B cell (primary cell): ENCODE measurements at regions not wholly inside any gene's neighbourhood (a gene's known extent, or its start where the extent isn't known, plus 50 kb on each side); places are given as distances from the start of the nearest gene placed in this dataset.

Source experiments
- ATAC-seq: fragments of 200-7000 bp; cut with Tn5 transposase; one replicate; pipeline ENCODE4 v1.10.0; 2021; ENCODE audit warnings: low read depth, mild to moderate bottlenecking, moderate number of reproducible peaks, moderate library complexity
- CTCF ChIA-PET: fragments of 350-600 bp; sonication (Branson Sonifier 250); formaldehyde crosslinking; loops from one replicate; lab custom pipeline; 2021; ENCODE audit warnings: antibody characterized with exemption, inconsistent platforms; lab: Charles Lee
- POLR2A ChIA-PET: fragments of 350-600 bp; sonication (Branson Sonifier 250); formaldehyde crosslinking; loops from one replicate; lab custom pipeline; 2021; ENCODE audit warnings: antibody characterized with exemption; lab: Charles Lee
- DNase-seq: peaks from one replicate; pipeline ENCODE4 v3.0.0; 2013
- H2AFZ ChIP-seq: 2 replicates; pipeline ENCODE4 v1.6.1; 2012; ENCODE audit warnings: mild to moderate bottlenecking, low read depth, low read length; ENCODE audit not compliant: insufficient read depth, poor library complexity, severe bottlenecking
- H3K27ac ChIP-seq, 2 donors: 1 replicate in 1 of 2; 2 replicates in 1 of 2; pipeline ENCODE4 v1.5.1; 2012 to 2013; ENCODE audit warnings: low read length in 2 of 2, mild to moderate bottlenecking in 2 of 2, moderate library complexity in 1 of 2
- H3K27me3 ChIP-seq, 4 experiments: fragments of 200-600 bp in 1 of 4; sonication (generic) in 1 of 4; replicated peaks in 1 of 4; 1 replicate in 2 of 4; 2 replicates in 2 of 4; pipeline versions ENCODE4 v1.6.1 to v1.7.0; 2013 to 2016; ENCODE audit warnings: low read length in 3 of 4, mild to moderate bottlenecking in 2 of 4, mixed read lengths in 1 of 4, moderate library complexity in 1 of 4; ENCODE audit not compliant: insufficient read depth in 4 of 4, control insufficient read depth in 3 of 4; ENCODE audit errors: control extremely low read depth in 1 of 4
- H3K36me3 ChIP-seq, 2 experiments: replicated peaks in 1 of 2; 1 replicate in 1 of 2; 2 replicates in 1 of 2; pipeline versions ENCODE4 v1.6.1 to v1.7.1; 2013; ENCODE audit warnings: low read length in 1 of 2; ENCODE audit not compliant: insufficient read depth in 2 of 2, control insufficient read depth in 1 of 2; ENCODE audit errors: control extremely low read depth in 1 of 2, extremely low read depth in 1 of 2
- H3K4me1 ChIP-seq, 2 donors: fragments of 200-600 bp in 1 of 2; sonication (generic) in 1 of 2; 1 replicate in 1 of 2; 2 replicates in 1 of 2; pipeline versions ENCODE4 v1.5.1 to v1.6.1; 2013 to 2017; ENCODE audit warnings: low read length in 2 of 2; ENCODE audit not compliant: control insufficient read depth in 2 of 2, insufficient read depth in 2 of 2
- H3K4me2 ChIP-seq: replicated peaks from 2 replicates; pipeline ENCODE3; 2012; ENCODE audit warnings: mild to moderate bottlenecking, low read depth, low read length; ENCODE audit not compliant: poor library complexity, severe bottlenecking
- H3K4me3 ChIP-seq, 5 experiments: fragments of 200-600 bp in 1 of 5; sonication (generic) in 1 of 5; 1 replicate in 3 of 5; 2 replicates in 2 of 5; pipeline versions ENCODE4 v1.5.1 to v1.7.0; 2011 to 2016; ENCODE audit warnings: low read length in 4 of 5, mild to moderate bottlenecking in 4 of 5, low read depth in 2 of 5, control low read depth in 1 of 5, moderate library complexity in 1 of 5; ENCODE audit not compliant: insufficient read depth in 1 of 5; ENCODE audit errors: control extremely low read depth in 1 of 5, extremely low read depth in 1 of 5
- H3K79me2 ChIP-seq: fragments of 200-600 bp; sonication (generic); one replicate; pipeline ENCODE4 v1.6.0; 2016; ENCODE audit warnings: low read length; ENCODE audit not compliant: control insufficient read depth, insufficient read depth
- H3K9ac ChIP-seq: fragments of 200-600 bp; sonication (generic); 2 replicates; pipeline ENCODE4 v1.6.1; 2017; ENCODE audit warnings: mild to moderate bottlenecking, low read length, moderate library complexity
- H3K9me3 ChIP-seq, 3 donors: one replicate each; pipeline versions ENCODE4 v1.6.1 to v1.7.1; 2013; ENCODE audit warnings: low read length in 2 of 3; ENCODE audit not compliant: control insufficient read depth in 2 of 3, insufficient read depth in 1 of 3; ENCODE audit errors: control extremely low read depth in 1 of 3
- H4K20me1 ChIP-seq: 2 replicates; pipeline ENCODE4 v1.6.0; 2012; ENCODE audit warnings: mild to moderate bottlenecking, low read length; ENCODE audit not compliant: insufficient read depth, control insufficient read depth, poor library complexity, severe bottlenecking
- H3K27ac Mint-ChIP-seq: one replicate; pipeline ENCODE4 v1.8.0; 2021; ENCODE audit warnings: mixed read lengths
- H3K27me3 Mint-ChIP-seq: one replicate; pipeline ENCODE4 v1.8.0; 2021; ENCODE audit warnings: mixed read lengths
- H3K4me1 Mint-ChIP-seq: one replicate; pipeline ENCODE4 v1.8.0; 2021; ENCODE audit warnings: mixed read lengths
- H3K4me3 Mint-ChIP-seq: one replicate; pipeline ENCODE4 v1.8.0; 2021; ENCODE audit warnings: mixed read lengths
- H3K9me3 Mint-ChIP-seq: one replicate; pipeline ENCODE4 v1.8.0; 2022; ENCODE audit warnings: mixed read lengths; ENCODE audit not compliant: insufficient read depth
- CTCF ChIP-seq: fragments of 200-600 bp; IDR thresholded peaks from one replicate; pipeline ENCODE4 v1.8.0; 2022; ENCODE audit warnings: antibody characterized with exemption, mild to moderate bottlenecking
- EZH2 ChIP-seq: IDR thresholded peaks from 2 replicates; pipeline ENCODE4 v1.6.1; 2012; ENCODE audit warnings: borderline replicate concordance, low read depth, mild to moderate bottlenecking, moderate library complexity, low read length; ENCODE audit not compliant: insufficient read depth, poor library complexity, severe bottlenecking
- WGBS: methylation state at CpG from one replicate; pipeline ENCODE4 v1.1.5; 2013; ENCODE audit warnings: missing lambda C conversion rate; ENCODE audit not compliant: insufficient coverage; 5-methylcytosine and 5-hydroxymethylcytosine counted together
- intact Hi-C: fragments of 100-400 bp; cut with micrococcal nuclease; formaldehyde crosslinking; loops from one replicate; pipeline ENCODE4 v1.10.0; 2022

- no peak overlapping the region for H3K9ac ChIP-seq
- WGBS = no CpG with 5 or more reads among the region's 6 CpGs
- H2AFZ ChIP-seq = no peak overlapping the region
- no peaks in the 10 kb centered on the region for H4K20me1 ChIP-seq
- TF ChIP-seq CTCF (no peak), EZH2 (no peak)
- no peaks in the 10 kb centered on the region for H3K36me3 ChIP-seq
- no peak overlapping the region for H3K4me3 ChIP-seq
- no peaks in the 10 kb centered on the region for H3K9me3 ChIP-seq
- H3K79me2 ChIP-seq = no peaks in the 10 kb centered on the region
- ATAC-seq (no peak), DNase-seq (no peak)
- intact Hi-C loops = no loop called here
- Mint-ChIP-seq H3K27ac (no peak overlapping the region), H3K4me1 (no peaks in the 10 kb centered on the region), H3K9me3 (no peaks in the 10 kb centered on the region), H3K4me3 (no peak overlapping the region), H3K27me3 (no peaks in the 10 kb centered on the region)
- no peak overlapping the region for H3K27ac ChIP-seq
- H3K4me1 ChIP-seq = no peaks in the 10 kb centered on the region
- CTCF ChIA-PET = no interaction called here
- POLR2A ChIA-PET = no interaction called here
- H3K4me2 ChIP-seq = no peak overlapping the region
- H3K27me3 ChIP-seq = no peaks in the 10 kb centered on the region
Measured at GRCh38 chr1:195909061-195909460, 699.2 kb downstream of the KCNT2 start.

- ATAC-seq (no peak), DNase-seq (no peak)
- no peaks in the 10 kb centered on the region for H4K20me1 ChIP-seq
- intact Hi-C loops = no loop called here
- H2AFZ ChIP-seq = no peak overlapping the region
- H3K4me2 ChIP-seq = no peak overlapping the region
- no peak for TF ChIP-seq CTCF
- no peak for TF ChIP-seq EZH2
- H3K9me3 ChIP-seq = no peaks in the 10 kb centered on the region
- no peaks in the 10 kb centered on the region for H3K27me3 Mint-ChIP-seq
- no peaks in the 10 kb centered on the region for H3K27me3 ChIP-seq
- H3K36me3 ChIP-seq = no peaks in the 10 kb centered on the region
- H3K4me1 Mint-ChIP-seq = no peaks in the 10 kb centered on the region
- no peaks in the 10 kb centered on the region for H3K4me1 ChIP-seq
- ChIA-PET CTCF (no interaction called here), POLR2A (no interaction called here)
- H3K79me2 ChIP-seq = no peaks in the 10 kb centered on the region
- no peak overlapping the region for H3K4me3 ChIP-seq
- no peak overlapping the region for H3K27ac Mint-ChIP-seq
- H3K9ac ChIP-seq = no peak overlapping the region
- H3K9me3 Mint-ChIP-seq = no peaks in the 10 kb centered on the region
- WGBS = no CpG with 5 or more reads among the region's 1 CpG
- H3K27ac ChIP-seq = no peak overlapping the region
- no peak overlapping the region for H3K4me3 Mint-ChIP-seq
Measured at GRCh38 chr1:195908121-195908520, 700.1 kb downstream of the KCNT2 start.
